ENCODE measurements at regions not wholly inside any gene's neighbourhood (a gene's known extent, or its start where the extent isn't known, plus 50 kb on each side); places are given as distances from the start of the nearest gene placed in this dataset.

- no peak for DNase-seq (ENCODE audit: low spot score)
These were observed 225.3 kb upstream of the PPP2R3A start for GRCh38 chr3:135740211-135740610.

- DNase-seq (ENCODE audit: low spot score), result no peak
These were observed 224.8 kb upstream of the PPP2R3A start for GRCh38 chr3:135740751-135741150.

- DNase-seq (ENCODE audit: low spot score), result no peak
These were observed 213.5 kb upstream of the PPP2R3A start for GRCh38 chr3:135751991-135752390.

GRCh38 chr3:135752851-135753250 lies 212.7 kb upstream of the PPP2R3A start:
- no peak for DNase-seq (ENCODE audit: low spot score)

- no peak for DNase-seq (ENCODE audit: low spot score)
These were observed 212.0 kb upstream of the PPP2R3A start for GRCh38 chr3:135753506-135753905.

DNA sequence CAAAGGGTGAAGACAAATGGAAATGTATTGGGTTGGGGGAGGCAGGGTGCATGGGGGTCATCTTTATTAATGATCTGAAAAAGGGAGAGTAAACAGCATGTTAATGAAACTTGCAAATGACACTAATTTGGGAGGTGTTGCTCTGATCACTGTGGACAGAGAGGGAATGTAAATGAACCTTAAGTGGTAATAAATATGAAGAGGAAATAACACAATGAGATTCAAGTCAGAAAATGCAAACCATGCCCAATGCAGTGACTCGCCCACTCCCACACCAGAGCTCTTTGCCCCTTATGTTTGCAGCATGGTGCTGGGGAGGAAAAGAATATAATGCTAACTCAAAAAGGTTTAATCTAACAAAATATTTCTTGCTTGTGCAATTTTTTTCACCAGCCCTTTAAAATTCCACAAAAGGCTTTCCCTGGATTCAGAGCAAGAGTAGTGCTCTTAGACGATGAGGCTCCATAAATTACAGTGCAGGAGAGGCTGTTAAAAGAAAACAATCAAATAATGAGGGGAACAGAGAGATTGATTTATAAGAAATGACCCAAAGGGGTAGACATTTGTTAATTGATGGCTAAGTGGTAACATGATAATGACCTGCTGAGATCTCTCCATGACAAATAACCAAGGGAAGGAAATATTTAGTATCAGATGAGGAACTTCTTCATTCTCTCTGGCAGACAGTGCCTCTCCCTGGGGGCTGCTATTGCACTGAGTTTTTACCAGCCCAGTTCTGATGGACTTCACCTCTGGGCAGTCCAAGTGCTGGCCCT lies 210.0 kb upstream of the PPP2R3A start:
- DNase-seq (ENCODE audit: low spot score), result no peak

DNA sequence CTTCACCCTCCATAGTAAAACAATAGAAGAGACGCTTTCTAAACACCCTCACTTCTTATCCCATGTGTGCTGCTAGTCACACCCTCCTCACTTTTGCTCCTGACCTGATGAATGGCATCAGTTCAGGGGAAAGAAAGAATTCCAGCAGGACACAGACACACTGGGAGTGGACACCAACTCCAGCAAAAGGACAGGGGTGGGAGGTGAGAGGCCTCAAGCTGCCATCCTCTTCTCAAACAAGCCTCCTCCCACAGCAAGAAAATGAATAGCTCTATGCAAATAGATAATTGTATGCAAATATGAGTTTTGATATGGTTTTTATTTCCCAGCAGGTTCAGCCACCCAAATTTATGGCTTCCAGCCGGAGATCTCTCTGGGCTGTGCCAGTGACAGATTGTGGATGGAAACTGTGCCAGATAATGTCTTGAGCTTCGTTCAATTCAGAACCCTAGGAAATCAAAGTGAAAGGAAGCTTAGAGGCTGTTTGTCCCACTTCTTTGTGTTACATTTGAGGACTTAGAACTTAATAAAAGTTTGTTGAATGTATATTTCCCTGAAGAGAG lies 209.3 kb upstream of the PPP2R3A start:
- peak; percentile 42 for DNase-seq (ENCODE audit: low spot score)

- DNase-seq (ENCODE audit: low spot score), result no peak
These were observed 208.1 kb upstream of the PPP2R3A start for GRCh38 chr3:135757421-135757820.

DNA sequence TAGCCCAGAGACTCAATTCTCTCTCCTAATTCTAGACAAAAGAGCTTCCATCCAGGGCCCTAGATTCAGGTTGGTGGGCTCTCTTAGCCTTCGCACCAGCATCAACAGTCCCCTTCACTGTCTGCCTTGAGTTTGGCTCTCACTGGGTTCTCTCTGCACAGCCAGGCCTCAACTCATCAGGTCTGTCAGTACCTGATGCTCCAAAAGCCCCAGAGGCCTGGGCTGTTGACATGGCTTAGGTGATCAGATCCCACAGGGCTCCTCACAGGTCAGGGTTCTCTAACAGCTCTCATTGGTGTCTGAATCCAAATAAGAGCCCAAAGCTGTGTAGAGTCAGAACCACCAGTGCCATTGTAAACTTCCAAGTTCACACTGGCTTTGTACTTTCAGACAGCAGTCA lies 206.6 kb upstream of the PPP2R3A start:
- no peak for DNase-seq (ENCODE audit: low spot score)

GRCh38 chr3:135759651-135760050 lies 205.9 kb upstream of the PPP2R3A start:
- DNase-seq (ENCODE audit: low spot score), result no peak

DNA sequence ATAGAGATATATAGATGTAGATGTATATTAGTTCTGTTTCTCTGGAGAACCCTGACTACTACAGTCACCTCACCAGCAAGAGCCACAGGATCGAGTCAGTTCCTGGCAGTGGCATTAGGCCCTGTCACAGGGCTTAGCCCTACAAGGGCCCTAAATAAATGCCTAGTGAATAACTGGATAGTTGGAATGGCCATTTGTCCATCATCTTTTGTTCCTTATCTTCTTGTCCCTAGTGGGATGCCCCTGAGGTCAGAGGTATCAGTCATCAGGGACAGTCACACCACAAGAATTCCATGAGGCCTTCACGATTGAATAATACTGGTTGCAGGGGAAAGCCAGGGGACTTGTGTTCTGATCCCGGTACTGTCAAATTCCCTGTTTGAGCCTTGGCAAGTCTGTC lies 204.9 kb upstream of the PPP2R3A start:
- DNase-seq (ENCODE audit: low spot score), result no peak

GRCh38 chr3:135762188-135762856 lies 203.2 kb upstream of the PPP2R3A start:
- no peak for DNase-seq (ENCODE audit: low spot score)

DNA sequence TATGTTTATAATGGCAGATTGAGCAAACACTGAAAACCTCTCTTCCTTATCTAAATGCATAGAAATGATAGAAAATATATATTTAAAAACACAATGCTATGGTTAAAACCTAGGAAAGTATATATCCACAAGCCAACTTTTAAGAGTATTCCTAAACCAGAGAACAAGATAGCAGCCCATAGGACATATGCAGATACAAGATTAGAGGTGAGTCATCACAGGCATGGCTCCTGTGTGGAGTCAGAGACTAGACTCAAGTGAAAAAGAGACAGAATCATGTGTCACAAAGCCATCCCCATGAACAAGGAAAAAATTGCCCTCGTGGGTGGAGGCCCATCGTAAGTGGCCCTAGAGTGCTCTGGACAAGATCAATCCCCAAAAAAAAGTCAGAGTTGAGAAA lies 199.4 kb upstream of the PPP2R3A start:
- DNase-seq (ENCODE audit: low spot score), result no peak

- no peak for DNase-seq (ENCODE audit: low spot score)
These were observed 193.8 kb upstream of the PPP2R3A start for GRCh38 chr3:135771760-135772159.

DNA sequence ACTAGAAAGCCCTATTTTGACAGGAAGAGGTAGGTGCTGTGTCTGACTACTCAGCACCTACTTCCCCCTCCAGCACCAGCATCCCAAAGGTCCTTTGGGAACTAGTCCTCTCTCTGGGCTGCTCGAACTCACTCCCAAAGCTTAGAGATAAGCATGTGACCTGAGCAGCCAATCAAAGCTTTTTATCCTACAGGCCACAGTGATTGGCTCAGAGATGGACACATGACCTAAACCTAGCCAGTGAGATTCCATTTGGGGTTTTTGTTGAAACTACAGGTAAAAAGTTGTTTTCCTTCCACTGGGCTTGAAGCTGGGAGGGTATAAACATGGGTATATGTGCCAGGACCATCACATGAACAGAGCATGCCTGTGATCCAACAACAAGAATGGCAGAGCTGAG lies 186.5 kb upstream of the PPP2R3A start:
- DNase-seq (ENCODE audit: low spot score), result no peak

DNA sequence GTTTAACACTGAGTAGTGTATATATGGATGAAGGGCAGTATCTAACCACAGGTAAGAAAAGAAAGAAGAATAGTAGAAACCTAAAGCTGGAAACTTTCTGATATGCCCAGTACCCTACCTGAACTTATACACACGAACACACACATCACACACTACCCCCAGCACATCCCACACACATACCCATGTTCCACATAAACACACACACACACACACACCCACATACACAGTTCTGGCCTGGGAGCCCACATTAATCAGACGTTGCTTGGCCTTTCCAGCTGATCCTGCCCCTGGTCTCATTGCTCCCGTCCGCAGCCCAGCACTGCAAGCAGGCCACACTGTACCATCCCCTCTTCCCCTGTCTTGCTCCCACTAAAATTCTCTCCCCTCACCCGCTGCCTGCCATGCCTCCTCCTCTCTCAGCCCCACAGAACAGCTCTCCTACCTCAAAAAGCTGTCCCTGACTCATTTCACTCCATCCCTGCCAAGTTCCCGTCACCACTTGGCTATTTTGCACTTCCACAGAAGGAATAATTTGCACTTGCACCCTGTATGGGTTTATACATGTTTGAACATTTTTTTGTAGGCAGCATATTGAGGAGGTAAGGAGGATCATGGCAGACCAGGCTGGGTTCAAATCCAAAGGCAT lies 185.8 kb upstream of the PPP2R3A start:
- DNase-seq (ENCODE audit: low spot score), result peak; percentile 65

DNA sequence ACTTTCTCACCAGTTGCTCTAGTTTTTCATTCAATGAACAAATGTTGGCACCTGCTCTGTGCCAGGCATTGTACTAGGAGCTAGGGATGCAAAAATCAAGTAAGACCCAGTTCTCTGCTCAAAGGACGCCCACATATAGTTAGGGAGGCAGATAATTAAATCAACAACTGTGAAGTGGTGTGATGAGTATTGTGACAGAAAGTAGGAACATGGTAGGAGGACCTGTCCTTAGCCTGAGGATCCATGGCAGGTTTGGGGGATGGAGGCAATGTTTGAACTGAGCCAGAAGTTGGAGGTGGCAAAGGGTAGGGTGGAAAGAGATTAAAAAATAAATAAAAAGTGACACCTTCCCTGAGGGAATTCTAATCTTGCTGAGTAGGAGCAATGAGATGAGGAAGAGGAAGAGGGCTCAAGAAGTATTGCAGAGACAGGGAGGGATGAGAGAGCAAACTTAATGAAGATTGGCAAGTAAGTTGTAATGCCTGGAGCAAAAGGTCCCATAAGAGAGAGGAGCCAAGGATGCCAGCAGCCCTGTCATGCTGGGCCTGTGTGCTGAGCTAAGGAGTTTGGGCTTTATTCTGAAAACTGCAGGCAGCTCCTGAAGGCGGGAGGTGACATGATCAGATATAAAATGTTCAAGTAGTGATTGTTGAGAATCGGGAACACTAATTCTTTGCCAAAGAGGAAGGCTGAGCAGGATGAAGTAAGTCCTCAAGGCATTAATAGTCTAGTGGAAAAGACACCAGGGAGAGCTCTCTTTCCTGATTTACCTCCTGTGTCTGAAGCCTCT lies 184.3 kb upstream of the PPP2R3A start:
- peak; percentile 42 for DNase-seq (ENCODE audit: low spot score)

DNA sequence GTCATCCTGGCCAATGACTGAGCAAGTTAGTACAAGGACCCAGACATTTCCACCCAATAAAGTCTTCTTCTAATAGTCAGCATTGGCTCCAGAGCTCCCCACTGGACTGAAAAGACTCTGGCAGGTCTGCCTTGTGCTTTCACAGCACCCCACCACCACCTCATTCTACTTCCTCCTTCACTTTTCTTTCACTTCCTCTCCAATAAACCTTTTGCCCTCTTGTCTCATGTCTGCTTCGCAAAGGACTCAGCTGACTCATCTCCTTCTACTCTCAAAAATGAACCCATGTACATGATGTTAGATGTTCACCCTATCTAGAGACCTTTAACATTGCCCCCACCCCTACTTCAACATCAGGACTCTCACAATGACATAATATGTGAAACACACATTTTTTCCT lies 181.0 kb upstream of the PPP2R3A start:
- DNase-seq (ENCODE audit: low spot score), result peak; percentile 51

DNA sequence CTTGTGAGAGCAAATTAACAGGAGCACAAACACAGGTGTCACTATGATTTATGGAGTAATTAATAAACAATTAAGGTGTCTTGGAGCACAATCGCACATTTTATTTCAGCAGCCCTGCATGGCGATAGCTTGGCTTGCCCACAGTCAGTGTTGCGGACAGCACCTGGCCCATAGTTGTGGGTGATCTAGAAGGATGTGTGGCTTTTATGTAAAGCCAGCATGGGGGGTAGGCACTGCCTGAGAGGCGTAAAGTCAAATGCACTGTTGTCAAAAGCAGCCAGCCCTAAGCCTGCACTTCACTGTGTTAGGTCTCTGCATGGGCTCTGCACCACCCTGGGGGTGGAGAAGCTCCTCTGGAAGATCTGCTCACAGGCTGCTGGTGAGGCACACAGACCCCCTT lies 177.4 kb upstream of the PPP2R3A start:
- no peak for DNase-seq (ENCODE audit: low spot score)

- DNase-seq (ENCODE audit: low spot score), result no peak
These were observed 176.6 kb upstream of the PPP2R3A start for GRCh38 chr3:135788978-135789377.

DNA sequence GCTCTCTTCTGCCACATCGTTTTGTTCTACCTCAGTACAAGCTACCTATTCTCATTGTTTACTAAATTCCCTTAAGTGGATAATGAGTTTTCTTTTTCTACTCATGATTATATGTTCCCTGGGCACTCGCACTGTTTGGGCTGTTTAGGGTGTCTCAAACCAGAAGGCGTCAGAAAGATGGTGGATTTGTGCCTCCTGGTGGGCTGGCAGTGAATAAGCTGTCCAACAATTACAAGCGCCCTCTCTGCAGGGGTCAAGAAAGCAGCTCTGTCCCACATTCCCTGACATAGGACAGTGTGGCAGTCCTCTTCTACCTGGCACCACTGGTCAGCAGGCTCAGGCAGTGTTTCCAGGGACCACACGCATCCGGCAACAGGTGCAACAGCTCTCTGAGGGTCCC lies 173.4 kb upstream of the PPP2R3A start:
- DNase-seq (ENCODE audit: low spot score), result no peak

GRCh38 chr3:135792858-135793475 lies 172.6 kb upstream of the PPP2R3A start:
- DNase-seq (ENCODE audit: low spot score), result no peak

Data from Ammon's horn (tissue), 1 donor.